Stimulated activated CD8-positive, alpha-beta memory T cell treated with anti-CD3 and anti-CD28 coated beads, Interleukin-12 subunit alpha, Interleukin-12 subunit beta, amount 100 ng/mL, for 4 hours (primary cell): ENCODE measurements at regions not wholly inside any gene's neighbourhood (a gene's known extent, or its start where the extent isn't known, plus 50 kb on each side); places are given as distances from the start of the nearest gene placed in this dataset.
"Not testable (repeated sequence)": the region's sequence is repeated elsewhere in the genome, so short reads cannot be mapped to it uniquely, and the experiment has no call there.

Source experiments
- DNase-seq: peaks from one replicate; pipeline ENCODE4 v3.0.0-alpha.2; 2020; ENCODE audit warnings: low read depth

GRCh38 chr21:15614766-15615165, 115.0 kb upstream of the USP25 start:
- no peak for DNase-seq

DNA sequence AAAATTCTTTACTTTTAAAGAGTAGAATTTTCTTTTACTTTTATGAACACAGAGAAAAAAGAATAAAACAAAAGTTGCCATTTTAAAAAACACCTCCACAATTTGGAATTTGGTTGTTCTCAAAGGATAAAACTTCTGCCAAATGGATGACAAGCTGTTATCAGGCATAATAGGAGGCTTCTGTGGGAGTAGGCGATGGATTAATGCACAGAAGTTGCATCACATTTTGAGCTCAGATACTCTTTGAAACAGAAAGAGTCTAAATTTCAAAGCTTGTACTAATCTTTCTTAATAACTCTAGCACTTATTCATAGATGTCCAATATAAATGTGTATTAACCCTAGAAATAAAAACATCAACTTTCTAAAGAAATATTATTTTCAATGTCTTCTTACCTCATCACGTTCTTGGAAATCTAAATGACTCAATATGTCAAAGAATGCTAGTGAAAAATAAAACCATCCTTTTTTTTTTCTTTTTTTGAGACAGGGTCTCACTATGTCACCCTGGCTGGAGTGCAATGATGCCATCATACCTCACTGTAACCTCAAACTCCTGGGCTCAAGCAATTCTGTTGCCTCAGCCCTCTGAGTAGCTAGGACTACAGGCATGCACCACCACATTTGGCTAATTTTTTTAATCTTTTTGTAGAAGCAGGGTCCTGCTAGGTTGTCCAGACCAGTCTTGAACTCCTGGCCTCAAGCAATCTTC, 112.8 kb upstream of the USP25 start:
- no peak for DNase-seq

- no peak for DNase-seq
Measured at GRCh38 chr21:15617964-15618363, 111.8 kb upstream of the USP25 start.

GRCh38 chr21:15620892-15621291, 108.9 kb upstream of the USP25 start:
- DNase-seq = no peak

DNA sequence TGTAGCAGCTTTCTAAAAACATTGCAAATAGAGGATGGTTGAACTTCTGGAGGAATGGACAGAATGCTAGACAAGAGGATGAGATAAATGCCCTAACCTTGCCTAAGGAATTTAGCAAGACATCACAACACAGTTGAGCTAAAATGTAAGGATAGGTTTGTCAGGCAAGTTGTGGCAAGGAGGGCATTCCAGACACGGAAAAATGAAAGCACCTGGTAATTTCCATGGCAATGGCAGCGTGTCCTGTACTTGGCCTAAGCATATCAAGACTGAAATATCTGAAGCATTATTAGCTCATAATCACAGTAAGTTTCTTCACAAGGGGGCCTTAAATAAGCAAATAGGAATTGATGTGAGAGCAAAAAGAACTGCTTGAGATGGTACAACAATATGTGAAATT, 105.1 kb upstream of the USP25 start:
- DNase-seq = no peak

GRCh38 chr21:15625363-15625762, 104.4 kb upstream of the USP25 start:
- DNase-seq = no peak

- no peak for DNase-seq
Measured at GRCh38 chr21:15626031-15626430, 103.8 kb upstream of the USP25 start.

DNA sequence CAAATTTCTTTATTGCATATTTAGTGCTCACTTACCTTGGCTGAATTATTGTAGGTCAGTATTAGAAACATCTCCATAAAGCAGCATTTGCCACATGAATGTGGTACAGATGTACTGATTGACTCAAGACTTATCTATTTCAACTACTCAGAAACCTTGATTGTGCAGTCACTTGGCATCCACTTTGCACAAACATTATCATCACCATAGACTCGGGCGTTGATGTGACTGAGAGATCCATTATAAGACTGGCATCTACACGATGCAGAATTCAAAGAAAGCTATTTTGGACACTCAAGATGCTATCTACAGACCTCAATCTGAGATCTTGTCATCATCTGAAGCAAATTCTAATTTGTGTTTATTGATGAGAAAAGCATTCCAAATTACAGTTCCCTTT, 102.8 kb upstream of the USP25 start:
- DNase-seq = no peak

DNA sequence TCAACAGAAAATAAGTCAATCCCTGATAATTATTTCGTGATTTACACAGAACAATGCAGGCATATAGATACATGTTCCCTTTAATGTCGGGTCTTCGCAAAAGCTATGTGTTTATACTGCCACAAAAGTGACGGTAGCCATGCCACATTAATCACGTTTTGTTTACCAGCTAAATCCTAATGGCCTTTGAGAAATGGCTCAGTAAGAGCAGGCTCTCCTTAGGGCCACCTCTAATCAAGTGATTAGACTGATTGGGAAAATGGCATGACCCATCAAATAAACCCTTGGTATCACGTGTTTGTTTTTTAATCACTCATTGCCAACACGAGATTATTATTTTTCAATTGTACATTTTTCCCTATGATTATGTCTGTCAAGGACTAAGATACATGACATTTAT, 102.0 kb upstream of the USP25 start:
- no peak for DNase-seq

GRCh38 chr21:15631342-15631741, 98.4 kb upstream of the USP25 start:
- DNase-seq = no peak

DNA sequence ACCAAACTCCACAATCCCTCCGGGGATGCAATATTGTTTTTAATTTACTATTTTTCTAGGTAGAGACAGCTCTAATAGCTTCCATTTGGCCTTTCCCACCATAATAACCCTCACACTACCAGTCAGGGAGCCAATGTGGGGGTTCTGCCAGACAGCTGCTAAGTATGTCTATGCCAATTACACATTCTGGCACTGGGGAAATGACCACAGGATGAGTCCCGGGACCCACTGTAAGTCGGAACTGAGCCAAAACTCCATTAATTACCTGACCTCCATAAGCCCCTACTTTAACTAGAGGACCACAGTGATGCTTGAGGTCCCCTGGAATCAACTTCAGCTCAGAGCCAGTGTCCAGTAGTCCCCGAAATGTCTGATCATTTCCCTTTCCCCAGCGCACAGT, 95.2 kb upstream of the USP25 start:
- DNase-seq = not testable (repeated sequence)

GRCh38 chr21:15638856-15639549, 90.8 kb upstream of the USP25 start:
- no peak for DNase-seq

DNA sequence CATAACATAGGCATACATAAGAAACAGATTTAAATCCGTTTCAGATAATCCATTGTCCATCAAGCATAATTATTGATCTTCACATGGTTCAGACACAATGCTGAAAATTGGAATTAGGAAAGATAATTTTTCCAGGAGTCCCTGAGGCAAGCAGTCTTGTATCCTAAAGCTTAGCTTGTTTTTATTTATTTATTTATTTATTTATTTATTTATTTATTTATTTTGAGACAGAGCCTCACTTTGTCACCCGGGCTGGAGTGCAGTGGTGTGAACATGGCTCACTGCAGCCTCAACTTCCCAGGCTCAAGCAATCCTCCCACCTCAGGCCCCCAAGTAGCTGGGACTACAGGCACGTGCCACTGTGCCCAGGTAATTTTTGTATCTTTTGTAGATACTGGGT, 89.7 kb upstream of the USP25 start:
- DNase-seq = not testable (repeated sequence)

- no peak for DNase-seq
Measured at GRCh38 chr21:15644489-15644888, 85.3 kb upstream of the USP25 start.

- DNase-seq = no peak
Measured at GRCh38 chr21:15645830-15646229, 84.0 kb upstream of the USP25 start.

- DNase-seq = no peak
Measured at GRCh38 chr21:15650735-15651134, 79.0 kb upstream of the USP25 start.

- no peak for DNase-seq
Measured at GRCh38 chr21:15651172-15651571, 78.6 kb upstream of the USP25 start.

GRCh38 chr21:15653710-15654109, 76.1 kb upstream of the USP25 start:
- DNase-seq = no peak

GRCh38 chr21:15654171-15654570, 75.6 kb upstream of the USP25 start:
- DNase-seq = no peak

DNA sequence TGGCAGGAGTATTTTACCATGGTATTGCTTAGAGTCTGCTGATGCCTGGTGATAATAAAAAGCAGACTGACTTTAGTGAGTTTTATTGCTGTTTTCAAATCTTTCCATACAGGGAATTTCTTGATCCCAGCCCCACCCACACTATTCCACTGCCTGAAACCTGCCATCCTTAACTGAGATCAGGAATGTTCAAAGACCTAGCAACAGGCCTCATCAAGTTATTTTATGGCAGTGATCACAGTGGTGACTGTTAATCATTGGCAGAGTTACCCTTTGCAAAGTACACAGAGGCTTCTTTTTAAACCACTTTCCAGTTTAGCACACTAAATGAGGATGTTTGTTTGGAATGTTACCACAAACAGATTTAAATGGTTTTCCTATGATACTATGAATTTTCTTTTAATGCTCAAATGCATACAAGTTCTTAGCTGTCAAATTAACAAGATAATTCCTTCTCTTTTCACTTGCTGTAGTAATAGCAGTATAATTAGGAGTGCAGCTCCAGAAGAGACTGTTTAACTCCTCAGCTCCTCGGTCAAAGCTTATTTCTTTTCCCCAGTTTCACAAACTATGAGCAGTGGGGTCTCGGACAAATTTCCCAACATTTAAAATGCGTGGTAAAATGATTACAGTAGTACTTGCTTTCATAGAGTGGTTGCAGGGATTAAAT, 69.9 kb upstream of the USP25 start:
- no peak for DNase-seq

GRCh38 chr21:15660423-15660804, 69.4 kb upstream of the USP25 start:
- no peak for DNase-seq

DNA sequence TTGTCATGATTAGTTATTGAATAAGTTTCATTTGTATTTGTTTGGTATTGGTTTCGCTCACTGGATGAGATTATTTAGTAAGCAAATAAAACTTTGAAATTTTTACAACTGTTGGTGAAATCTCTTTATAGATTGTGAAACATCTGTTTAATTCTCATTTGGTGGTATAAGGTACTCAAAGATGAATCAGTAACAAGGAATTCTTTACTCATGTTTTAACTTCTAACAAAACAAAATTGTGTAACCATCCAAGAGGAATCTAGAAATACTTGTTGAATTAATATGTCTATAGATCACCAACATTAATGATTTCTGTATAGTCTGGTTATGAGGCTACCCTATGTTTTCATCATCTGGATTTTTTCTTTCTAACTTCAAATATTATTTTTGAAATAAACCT, 62.8 kb upstream of the USP25 start:
- DNase-seq = no peak

DNA sequence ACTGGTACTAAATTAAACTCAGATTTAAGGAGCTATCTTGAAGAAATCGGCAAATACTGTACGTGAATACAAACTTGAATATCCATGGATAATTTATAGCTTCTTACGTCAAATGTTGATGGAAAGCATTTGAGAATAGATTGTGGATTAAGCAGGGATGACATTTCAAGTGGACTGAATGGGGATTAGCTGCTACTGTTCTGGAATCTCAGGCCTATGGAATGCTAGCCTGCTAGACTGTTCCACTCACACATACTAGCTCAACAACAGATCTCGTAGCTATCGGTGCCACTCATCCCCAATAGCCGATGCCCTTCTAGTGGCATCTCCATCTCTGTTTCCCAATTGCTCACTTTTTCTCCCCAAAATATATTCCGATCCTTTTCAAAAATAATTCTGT, 62.0 kb upstream of the USP25 start:
- DNase-seq = no peak
